ENCODE measurements at regions not wholly inside any gene's neighbourhood (a gene's known extent, or its start where the extent isn't known, plus 50 kb on each side); places are given as distances from the start of the nearest gene placed in this dataset.

- POLR2A ChIA-PET (ENCODE audit: partially characterized antibody) = interaction anchor here (0.6 to 0.9 kb wide), 2 partner anchors 107 to 1138 kb away, joined by 3 read pairs; no protein-coding TSS in a partner anchor
- CTCF ChIA-PET (ENCODE audit: partially characterized antibody) = interaction anchor here (1.2 to 1.4 kb wide), 2 partner anchors 18 to 39 kb away, joined by 3 to 4 read pairs; no protein-coding TSS in a partner anchor
- no peaks in the 10 kb centered on the region; a peak in 1 of 8 replicates for H3K36me3 ChIP-seq (ENCODE audit: control insufficient read depth in 2 of 4, insufficient read depth in 4 of 4, low read length in 3 of 4)
Observed at GRCh38 chr17:77852731-77853130, 105.8 kb upstream of the TNRC6C start.

More at GRCh38 chr17:77852731-77853130, 105.8 kb upstream of the TNRC6C start:
- FAIRE-seq (no peak), DNase-seq (ENCODE audit: low read depth in 1 of 2, low spot score in 2 of 2) (no peak)
- Histone ChIP-seq H2AFZ (ENCODE audit: low read length) (no peak overlapping the region), H2BK15ac (ENCODE audit: low read length) (no peak overlapping the region), H2BK5ac (ENCODE audit: low read depth, low read length) (no peak overlapping the region), H4K5ac (ENCODE audit: insufficient read length, low read depth, low read length) (no peak overlapping the region), H2AK5ac (ENCODE audit: low read depth, low read length) (peak overlapping the region; percentile 53; the same call in 1 of the 2 replicates), H3K4me3 (ENCODE audit: extremely low read depth in 1 of 4, insufficient read depth in 2 of 4, low read depth in 3 of 4, low read length in 4 of 4) (no peak overlapping the region), H2BK20ac (ENCODE audit: low read length) (no peak overlapping the region), H3K23me2 (ENCODE audit: low read depth, low read length) (peaks cover 8% of the 10 kb centered on the region; the same call in 1 of the 2 replicates), H3K27ac (ENCODE audit: low read depth, low read length) (no peak overlapping the region), H3K4me2 (ENCODE audit: insufficient read depth in 1 of 2, low read depth in 2 of 2, low read length in 2 of 2) (no peak overlapping the region), H2BK120ac (replicated peaks; ENCODE audit: low read depth, low read length) (no peak overlapping the region), H3K9me3 (ENCODE audit: insufficient read depth in 2 of 2, low read depth in 1 of 2, low read length in 1 of 2) (no peaks in the 10 kb centered on the region), H4K20me1 (replicated peaks in 1 of 2; ENCODE audit: control insufficient read depth in 1 of 2, insufficient read depth in 2 of 2, low read length in 2 of 2) (peaks cover 0 to 4% of the 10 kb centered on the region in 2 experiments), H3K14ac (ENCODE audit: insufficient read length) (no peak overlapping the region), H3K9ac (replicated peaks in 1 of 4; ENCODE audit: extremely low read depth in 1 of 4, low read depth in 3 of 4, low read length in 3 of 4) (no peak overlapping the region), H3K23ac (ENCODE audit: insufficient read length) (no peak overlapping the region), H3K4me1 (replicated peaks in 1 of 4; ENCODE audit: control insufficient read depth in 3 of 4, insufficient read depth in 4 of 4, low read length in 3 of 4) (peaks cover 0 to 3% (median 0%) of the 10 kb centered on the region in 4 experiments; a peak in 1 of 7 replicates), H3K4ac (replicated peaks; ENCODE audit: insufficient read length, low read depth, low read length) (no peak overlapping the region), H3K79me1 (ENCODE audit: low read depth, low read length) (no peaks in the 10 kb centered on the region), H3K79me2 (ENCODE audit: control insufficient read depth in 1 of 2, insufficient read depth in 2 of 2, low read length in 2 of 2) (no peaks in the 10 kb centered on the region), H4K91ac (replicated peaks; ENCODE audit: insufficient read length, low read length) (no peak overlapping the region), H3K18ac (ENCODE audit: extremely low read depth, low read length) (no peak overlapping the region), H3K56ac (replicated peaks; ENCODE audit: insufficient read length, low read depth, low read length) (no peak overlapping the region), H2BK12ac (ENCODE audit: low read depth, low read length) (peak overlapping the region; percentile 39; the same call in 1 of the 2 replicates), H4K8ac (ENCODE audit: extremely low read depth, insufficient read depth, low read length) (peak overlapping the region; percentile 88; the same call in 1 of the 2 replicates), H3K27me3 (replicated peaks in 1 of 4; ENCODE audit: control insufficient read depth in 3 of 4, extremely low read depth in 1 of 4, insufficient read depth in 3 of 4, low read length in 3 of 4) (peaks cover 0 to 4% (median 0%) of the 10 kb centered on the region in 4 experiments; a peak in 2 of 7 replicates)
- TF ChIP-seq SIN3A (conservative IDR thresholded peaks at IDR 0.05 in 1 of 2, IDR thresholded peaks at IDR 0.05 in 1 of 2; ENCODE audit: low read depth in 1 of 2, low read length in 2 of 2) = no peak
- no peak for TF ChIP-seq JUND (IDR thresholded peaks at IDR 0.05; ENCODE audit: low read length)
- TF ChIP-seq POU5F1 (IDR thresholded peaks at IDR 0.05; ENCODE audit: low read depth, low read length) = no peak
- TF ChIP-seq RXRA (IDR thresholded peaks at IDR 0.05; ENCODE audit: insufficient read depth, low read depth, low read length) = no peak
- TF ChIP-seq BACH1 (IDR thresholded peaks at IDR 0.05; ENCODE audit: low read length) = no peak
- TF ChIP-seq PHF8 (conservative IDR thresholded peaks at IDR 0.05; ENCODE audit: low read depth, low read length) = no peak
- TF ChIP-seq SIX5 (IDR thresholded peaks at IDR 0.05; ENCODE audit: low read depth, low read length) = no peak
- no peak for TF ChIP-seq RAD21 (IDR thresholded peaks at IDR 0.05 in 1 of 2, conservative IDR thresholded peaks at IDR 0.05 in 1 of 2; ENCODE audit: low read depth in 2 of 2, low read length in 2 of 2)
- no peak for TF ChIP-seq RFX5 (IDR thresholded peaks at IDR 0.05; ENCODE audit: borderline replicate concordance, low read depth, low read length)
- no peak for TF ChIP-seq SAP30 (IDR thresholded peaks at IDR 0.05; ENCODE audit: insufficient read depth, insufficient replicate concordance, low read length)
- 88% methylated on average over 16 of the region's 16 CpGs; no CpG with 5 or more reads in 1 of the 2 experiments for WGBS, 2 experiments (ENCODE audit: extremely low coverage in 1 of 2, insufficient coverage in 1 of 2, insufficient read length in 1 of 2, insufficient replicate concordance in 2 of 2, low coverage in 1 of 2, low lambda C conversion rate in 2 of 2, missing lambda C conversion rate in 1 of 2)
